Common myeloid progenitor, CD34-positive (primary cell): ENCODE measurements at regions not wholly inside any gene's neighbourhood (a gene's known extent, or its start where the extent isn't known, plus 50 kb on each side); places are given as distances from the start of the nearest gene placed in this dataset.

ENCODE experiments used
- CTCF ChIA-PET: fragments of 350-600 bp; sonication (Branson Sonifier 250); formaldehyde crosslinking; loops from one replicate; lab custom pipeline; 2021; ENCODE audit warnings: antibody characterized with exemption; lab: Charles Lee
- POLR2A ChIA-PET: fragments of 350-600 bp; sonication (Branson Sonifier 250); formaldehyde crosslinking; loops from one replicate; lab custom pipeline; 2021; ENCODE audit warnings: antibody characterized with exemption; lab: Charles Lee
- DNase-seq, 3 donors: peaks; one replicate each; pipeline versions ENCODE4 v3.0.0 to v3.0.0-alpha.2; 2013
- H3K27ac ChIP-seq, 2 experiments: 1 replicate in 1 of 2; 2 replicates in 1 of 2; pipeline ENCODE4 v1.7.0; 2013; ENCODE audit warnings: inconsistent platforms in 2 of 2, low read length in 2 of 2, mild to moderate bottlenecking in 2 of 2, low read depth in 1 of 2, moderate library complexity in 1 of 2; ENCODE audit not compliant: severe bottlenecking in 2 of 2, insufficient read depth in 1 of 2, poor library complexity in 1 of 2
- H3K27me3 ChIP-seq, 5 experiments: replicated peaks in 2 of 5; 1 replicate in 3 of 5; 2 replicates in 2 of 5; pipeline versions ENCODE4 v1.6.1 to v1.7.0; 2013; ENCODE audit warnings: low read length in 4 of 5, mild to moderate bottlenecking in 2 of 5, moderate library complexity in 2 of 5, inconsistent platforms in 1 of 5; ENCODE audit not compliant: insufficient read depth in 5 of 5, control insufficient read depth in 4 of 5
- H3K36me3 ChIP-seq, 4 experiments: 1 replicate in 2 of 4; 2 replicates in 2 of 4; pipeline versions ENCODE4 v1.6.1 to v1.7.0; 2013; ENCODE audit warnings: low read length in 3 of 4, control low read depth in 1 of 4, mild to moderate bottlenecking in 1 of 4; ENCODE audit not compliant: control insufficient read depth in 4 of 4, insufficient read depth in 4 of 4
- H3K4me1 ChIP-seq, 4 experiments: 1 replicate in 3 of 4; 2 replicates in 1 of 4; pipeline versions ENCODE4 v1.6.1 to v1.7.1; 2013; ENCODE audit warnings: low read length in 3 of 4, mild to moderate bottlenecking in 3 of 4, control low read depth in 1 of 4, inconsistent platforms in 1 of 4, moderate library complexity in 1 of 4; ENCODE audit not compliant: control insufficient read depth in 4 of 4, insufficient read depth in 4 of 4; ENCODE audit errors: control extremely low read depth in 1 of 4
- H3K4me3 ChIP-seq, 7 experiments: 1 replicate in 4 of 7; 2 replicates in 3 of 7; pipeline versions ENCODE4 v1.5.1 to v1.7.0; 2013; ENCODE audit warnings: mild to moderate bottlenecking in 7 of 7, low read length in 6 of 7, moderate library complexity in 6 of 7, inconsistent platforms in 2 of 7, low read depth in 2 of 7, control low read depth in 1 of 7; ENCODE audit not compliant: insufficient read depth in 4 of 7, control insufficient read depth in 1 of 7; ENCODE audit errors: extremely low read depth in 1 of 7
- H3K9me3 ChIP-seq, 5 experiments: 1 replicate in 4 of 5; 2 replicates in 1 of 5; pipeline versions ENCODE4 v1.6.1 to v1.7.1; 2013; ENCODE audit warnings: low read length in 4 of 5, mild to moderate bottlenecking in 2 of 5, inconsistent platforms in 1 of 5, low read depth in 1 of 5, moderate library complexity in 1 of 5; ENCODE audit not compliant: control insufficient read depth in 4 of 5, insufficient read depth in 2 of 5; ENCODE audit errors: control extremely low read depth in 1 of 5
- WGBS: methylation state at CpG from one replicate; pipeline ENCODE4 v1.1.5; 2013; ENCODE audit not compliant: insufficient coverage; 5-methylcytosine and 5-hydroxymethylcytosine counted together

DNA sequence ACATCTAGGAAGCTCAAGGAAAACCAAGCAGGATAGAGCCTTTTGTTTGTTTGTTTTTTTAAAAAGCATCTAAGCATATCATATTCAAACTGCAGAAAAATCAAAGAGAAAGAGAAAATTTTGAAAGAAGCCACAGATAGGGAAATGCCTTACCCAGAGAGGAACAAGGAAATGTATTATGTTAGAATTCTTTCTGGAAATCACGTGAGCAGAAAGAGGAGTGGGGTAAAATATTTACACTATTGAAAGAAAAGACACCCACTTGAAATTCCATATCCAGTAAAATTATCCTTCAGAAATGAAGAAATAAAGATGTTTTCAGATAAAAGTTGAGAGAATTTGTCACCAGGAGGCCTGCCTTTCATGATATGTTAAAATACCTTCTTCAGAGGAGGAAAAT is 775.7 kb upstream of the IGFBP3 start:
- H3K9me3 ChIP-seq: no peaks in the 10 kb centered on the region
- H3K27me3 ChIP-seq: no peaks in the 10 kb centered on the region
- H3K27ac ChIP-seq: no peak overlapping the region
- no peak for DNase-seq
- ChIA-PET CTCF (no interaction called here), POLR2A (no interaction called here)
- no CpG with 5 or more reads among the region's 1 CpG for WGBS
- no peaks in the 10 kb centered on the region for H3K36me3 ChIP-seq
- no peaks in the 10 kb centered on the region for H3K4me1 ChIP-seq
- no peak overlapping the region for H3K4me3 ChIP-seq

DNA sequence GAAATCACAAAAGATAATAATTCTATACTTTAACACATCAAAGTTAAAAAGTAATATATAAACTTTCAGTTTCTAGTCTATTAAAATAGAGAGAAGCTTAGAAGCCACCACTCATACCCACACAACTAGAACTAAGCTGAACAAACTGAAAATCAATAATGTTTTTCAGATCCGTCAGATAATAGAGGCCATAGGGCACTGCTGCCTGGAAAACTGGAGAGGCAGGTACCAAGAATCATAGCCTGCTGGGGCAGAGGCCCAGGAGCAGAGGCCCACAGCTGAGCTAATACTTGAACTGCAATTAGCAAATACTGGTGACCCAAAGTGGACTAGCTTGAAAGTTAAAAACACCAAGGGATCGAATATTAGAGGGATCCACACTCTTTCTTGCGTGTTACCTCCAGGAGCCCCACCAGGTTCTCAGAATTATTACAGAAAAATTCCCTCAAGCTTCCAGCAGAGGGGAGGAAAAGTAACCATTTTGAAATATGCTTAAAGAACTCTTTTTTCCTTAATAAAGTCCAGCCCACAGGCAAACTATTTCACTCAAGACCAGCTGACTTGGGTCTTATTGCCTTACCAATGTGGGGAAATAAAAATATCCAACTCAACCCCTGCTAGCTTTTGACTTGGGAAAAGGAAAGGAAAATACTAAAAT is 774.1 kb upstream of the IGFBP3 start:
- CTCF ChIA-PET: no interaction called here
- 100% methylated on average over 3 of the region's 3 CpGs for WGBS
- POLR2A ChIA-PET: no interaction called here

DNA sequence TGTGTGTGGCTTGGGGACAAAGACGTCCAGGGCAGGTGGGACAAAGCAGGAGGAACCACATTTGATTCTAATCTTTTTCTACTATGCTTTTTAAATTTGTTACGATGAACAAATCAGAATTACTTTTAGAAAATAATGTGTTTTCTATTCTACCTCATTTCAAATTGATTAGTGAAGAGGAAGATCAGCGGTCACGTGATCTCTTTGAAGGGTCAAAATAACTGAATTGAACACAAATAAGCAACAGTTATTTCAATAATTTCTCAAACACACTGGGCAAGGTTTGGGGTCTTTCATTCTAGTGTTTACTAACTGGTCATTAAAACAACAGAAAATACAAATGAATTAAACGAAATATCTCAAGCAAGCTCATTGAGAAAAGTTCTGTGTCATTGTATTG is 773.0 kb upstream of the IGFBP3 start:
- ChIA-PET POLR2A (no interaction called here), CTCF (no interaction called here)
- Histone ChIP-seq H3K36me3 (no peaks in the 10 kb centered on the region), H3K27ac (no peak overlapping the region), H3K4me3 (no peak overlapping the region), H3K9me3 (no peaks in the 10 kb centered on the region), H3K4me1 (no peaks in the 10 kb centered on the region), H3K27me3 (no peaks in the 10 kb centered on the region)
- no peak for DNase-seq
- WGBS: no CpG with 5 or more reads among the region's 5 CpGs

More for the DNA sequence above, 774.1 kb upstream of the IGFBP3 start:
- Histone ChIP-seq H3K27ac (no peak overlapping the region), H3K9me3 (no peaks in the 10 kb centered on the region), H3K36me3 (no peaks in the 10 kb centered on the region), H3K4me3 (no peak overlapping the region), H3K27me3 (no peaks in the 10 kb centered on the region), H3K4me1 (no peaks in the 10 kb centered on the region)
- DNase-seq: no peak

DNA sequence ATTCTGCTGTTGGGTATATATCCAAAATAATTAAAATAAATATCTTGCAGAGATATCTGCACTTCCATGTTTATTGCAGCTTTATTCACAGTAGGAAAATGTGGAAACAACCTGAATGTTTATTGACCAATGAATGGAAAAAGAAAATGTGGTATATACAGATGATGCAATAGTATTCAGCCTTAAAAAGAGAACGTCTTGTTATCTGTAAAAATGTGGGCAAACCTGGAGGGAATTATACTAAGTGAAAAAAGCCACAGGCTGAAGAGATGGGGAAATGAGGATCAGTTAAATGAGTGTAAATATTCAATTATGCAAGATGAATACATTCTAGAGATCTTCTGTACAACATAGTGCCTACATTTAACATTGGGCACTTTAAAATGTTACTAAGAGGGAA is 766.1 kb upstream of the IGFBP3 start:
- Histone ChIP-seq H3K9me3 (no peaks in the 10 kb centered on the region), H3K27ac (no peak overlapping the region), H3K36me3 (no peaks in the 10 kb centered on the region), H3K4me3 (no peak overlapping the region), H3K4me1 (no peaks in the 10 kb centered on the region), H3K27me3 (no peaks in the 10 kb centered on the region)
- no peak for DNase-seq
- POLR2A ChIA-PET: no interaction called here
- CTCF ChIA-PET: no interaction called here
- WGBS: 100% methylated on average over 1 of the region's 1 CpG

DNA sequence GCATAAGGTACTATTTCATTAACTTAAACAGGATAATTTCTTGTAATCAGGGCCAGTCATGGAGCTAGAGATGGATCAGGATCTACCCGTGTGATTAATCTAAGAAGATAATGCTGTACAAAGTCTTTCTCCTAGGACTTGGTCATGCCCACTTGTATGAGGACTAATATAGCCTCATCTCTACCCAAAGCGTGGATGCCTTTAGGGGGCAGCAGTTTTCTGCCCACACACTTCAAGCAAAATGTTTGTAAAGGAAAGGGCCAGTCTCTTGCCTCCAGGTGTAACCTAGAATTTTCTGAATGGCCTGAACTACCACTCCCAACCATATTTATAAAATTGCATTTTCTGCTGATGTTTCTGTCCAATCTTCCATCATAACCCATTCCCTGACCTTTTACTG is 764.0 kb upstream of the IGFBP3 start:
- ChIA-PET POLR2A (no interaction called here), CTCF (no interaction called here)
- no peaks in the 10 kb centered on the region for H3K27me3 ChIP-seq
- no peak overlapping the region for H3K4me3 ChIP-seq
- no peaks in the 10 kb centered on the region for H3K9me3 ChIP-seq
- no peak for DNase-seq
- WGBS: 75% methylated on average over 2 of the region's 2 CpGs
- H3K36me3 ChIP-seq: no peaks in the 10 kb centered on the region
- H3K27ac ChIP-seq: no peak overlapping the region
- H3K4me1 ChIP-seq: no peaks in the 10 kb centered on the region

DNA sequence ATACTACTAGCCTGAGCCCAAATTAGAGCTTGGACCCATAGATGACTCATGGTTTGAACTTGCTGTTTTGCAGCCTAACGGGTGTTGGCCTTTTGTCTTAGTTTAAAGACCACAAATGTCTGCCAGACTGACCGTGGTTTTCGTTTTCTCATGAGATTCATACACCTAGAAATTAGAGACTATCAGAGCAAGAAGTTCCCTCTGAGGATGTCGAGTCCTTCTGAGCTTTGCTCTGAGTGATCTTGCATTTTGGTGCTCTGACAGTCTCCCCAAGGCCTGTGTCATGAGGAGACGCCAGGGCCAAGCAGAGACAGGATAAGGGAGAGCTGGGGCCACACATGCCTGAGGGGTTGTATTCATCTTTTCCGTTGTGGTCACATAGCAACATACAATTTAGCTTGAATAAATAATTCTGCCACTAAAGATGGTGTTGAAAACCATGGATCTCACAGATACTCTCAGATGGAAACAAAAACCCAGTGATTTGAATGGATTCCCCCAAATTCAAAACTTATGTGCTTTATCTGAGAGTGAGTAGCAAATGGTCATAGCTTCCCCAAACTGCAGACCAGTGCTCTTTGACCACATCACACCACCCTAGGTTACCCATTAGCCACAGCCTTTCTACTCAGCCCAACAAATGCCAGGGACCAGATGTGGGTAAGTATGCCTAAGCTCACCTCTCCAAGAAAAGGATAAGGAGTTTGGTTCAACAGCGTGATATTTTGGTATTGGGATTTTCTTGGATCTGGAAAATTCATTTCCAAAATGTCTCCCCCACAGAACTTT is 762.0 kb upstream of the IGFBP3 start:
- 100% methylated on average over 5 of the region's 7 CpGs for WGBS
- no peaks in the 10 kb centered on the region for H3K9me3 ChIP-seq
- H3K4me3 ChIP-seq: no peak overlapping the region
- peaks cover 0 to 3% (median 0%) of the 10 kb centered on the region in 5 experiments for H3K27me3 ChIP-seq
- H3K4me1 ChIP-seq: no peaks in the 10 kb centered on the region
- no peak for DNase-seq
- CTCF ChIA-PET: interaction anchor here (1.2 kb wide), 1 partner anchor 10 kb away, joined by 3 read pairs; no protein-coding TSS in a partner anchor
- H3K27ac ChIP-seq: no peak overlapping the region
- H3K36me3 ChIP-seq: no peaks in the 10 kb centered on the region
- POLR2A ChIA-PET: no interaction called here

DNA sequence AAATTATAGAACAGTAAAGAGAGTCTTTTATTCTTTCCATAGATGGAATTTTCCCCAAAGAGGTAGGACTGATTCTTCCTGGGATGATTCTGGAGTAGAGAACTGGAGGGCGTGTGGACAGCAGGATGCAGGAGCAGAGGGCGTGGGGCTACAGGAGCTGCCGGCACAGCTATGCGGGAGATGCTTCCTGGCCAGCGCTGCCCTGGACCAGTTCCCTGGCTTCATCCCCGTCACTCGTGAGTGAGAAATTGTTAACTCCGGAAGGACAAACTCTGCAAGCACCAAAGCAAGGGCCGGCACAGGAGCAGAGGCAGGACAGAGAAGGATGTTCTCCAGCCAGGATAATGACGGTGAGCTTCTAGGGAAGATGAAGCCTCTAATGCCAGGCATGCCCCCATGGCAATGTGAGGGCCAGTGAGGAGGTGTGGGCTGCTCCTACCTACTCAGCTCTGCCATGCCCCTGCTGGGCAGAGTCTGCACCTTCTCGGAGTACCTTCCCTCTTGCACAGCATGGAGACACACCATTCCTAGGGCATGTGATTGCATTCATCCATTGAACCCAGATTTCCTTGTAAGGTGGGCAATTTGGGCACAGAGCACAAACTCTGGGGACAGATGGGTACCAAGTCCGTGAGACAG is 760.9 kb upstream of the IGFBP3 start:
- Histone ChIP-seq H3K27me3 (peaks cover 0 to 3% (median 0%) of the 10 kb centered on the region in 5 experiments), H3K4me3 (no peak overlapping the region), H3K27ac (no peak overlapping the region), H3K4me1 (no peaks in the 10 kb centered on the region), H3K36me3 (no peaks in the 10 kb centered on the region), H3K9me3 (no peaks in the 10 kb centered on the region)
- POLR2A ChIA-PET: interaction anchor here (0.6 kb wide), 1 partner anchor 1550 kb away, joined by 3 read pairs; no protein-coding TSS in a partner anchor
- CTCF ChIA-PET: interaction anchor here (1.2 kb wide), 1 partner anchor 11 kb away, joined by 3 read pairs; no protein-coding TSS in a partner anchor
- 89% methylated on average over 11 of the region's 12 CpGs for WGBS
- DNase-seq: no peak
